Mucosa of rectum (tissue), 2 donors: ENCODE measurements at regions not wholly inside any gene's neighbourhood (a gene's known extent, or its start where the extent isn't known, plus 50 kb on each side); places are given as distances from the start of the nearest gene placed in this dataset.

ENCODE experiments used
- H3K27ac ChIP-seq, 2 donors: one replicate each; pipeline ENCODE4 v1.7.0; 2013; ENCODE audit warnings: inconsistent platforms in 2 of 2, low read depth in 2 of 2, low read length in 2 of 2
- H3K27me3 ChIP-seq, 2 donors: one replicate each; pipeline ENCODE4 v1.7.0; 2013; ENCODE audit warnings: low read length in 2 of 2; ENCODE audit not compliant: control insufficient read depth in 2 of 2, insufficient read depth in 2 of 2
- H3K36me3 ChIP-seq, 2 donors: one replicate each; pipeline ENCODE4 v1.7.0; 2013; ENCODE audit warnings: low read length in 2 of 2; ENCODE audit not compliant: control insufficient read depth in 2 of 2, insufficient read depth in 2 of 2
- H3K4me1 ChIP-seq, 2 donors: one replicate each; pipeline ENCODE4 v1.7.0; 2013; ENCODE audit warnings: low read length in 2 of 2, mild to moderate bottlenecking in 1 of 2; ENCODE audit not compliant: control insufficient read depth in 2 of 2, insufficient read depth in 2 of 2
- H3K4me3 ChIP-seq, 2 donors: one replicate each; pipeline ENCODE4 v1.7.0; 2013; ENCODE audit warnings: low read length in 2 of 2
- H3K9ac ChIP-seq, 2 donors: one replicate each; pipeline ENCODE4 v1.7.0; 2013; ENCODE audit warnings: low read length in 2 of 2, low read depth in 1 of 2, mild to moderate bottlenecking in 1 of 2
- H3K9me3 ChIP-seq, 2 donors: one replicate each; pipeline ENCODE4 v1.7.0; 2013; ENCODE audit warnings: low read length in 2 of 2; ENCODE audit not compliant: control insufficient read depth in 2 of 2
- donor health status: healthy.
- donor health status: Normal muscosa, but diverticular disease.

GRCh38 chrX:143455046-143455445 lies 62.2 kb downstream of the SPANXN3 start:
- Histone ChIP-seq H3K9ac (no peak overlapping the region), H3K27ac (no peak overlapping the region), H3K4me3 (no peak overlapping the region), H3K9me3 (no peaks in the 10 kb centered on the region), H3K27me3 (no peaks in the 10 kb centered on the region), H3K4me1 (no peaks in the 10 kb centered on the region), H3K36me3 (no peaks in the 10 kb centered on the region)

DNA sequence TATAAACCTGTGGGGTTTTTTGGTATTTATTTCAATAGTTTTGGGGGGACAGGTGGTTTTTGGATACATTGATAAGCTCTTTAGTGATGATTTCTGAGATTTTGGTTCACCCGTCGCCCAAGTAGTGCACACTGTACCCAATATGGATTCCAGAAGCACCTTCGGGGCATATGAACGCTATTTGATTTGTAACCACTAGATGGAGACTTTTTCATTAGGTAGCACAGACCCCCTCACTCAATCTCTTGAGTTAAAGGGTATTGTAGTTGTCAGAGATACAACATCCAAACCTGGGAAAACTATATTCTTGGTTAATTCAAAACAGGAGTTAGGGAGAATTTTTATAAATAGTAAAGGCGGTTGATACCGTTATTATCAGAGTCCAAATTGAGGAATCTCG lies 79.8 kb downstream of the SPANXN3 start:
- H3K4me1 ChIP-seq, result no peaks in the 10 kb centered on the region
- H3K4me3 ChIP-seq, result no peak overlapping the region
- no peaks in the 10 kb centered on the region for H3K27me3 ChIP-seq
- no peak overlapping the region for H3K9ac ChIP-seq
- H3K27ac ChIP-seq, result no peak overlapping the region
- no peaks in the 10 kb centered on the region for H3K36me3 ChIP-seq
- no peaks in the 10 kb centered on the region for H3K9me3 ChIP-seq

- Histone ChIP-seq H3K27ac (no peak overlapping the region), H3K4me1 (no peaks in the 10 kb centered on the region), H3K9ac (no peak overlapping the region), H3K9me3 (no peaks in the 10 kb centered on the region), H3K4me3 (no peak overlapping the region), H3K36me3 (no peaks in the 10 kb centered on the region), H3K27me3 (no peaks in the 10 kb centered on the region)
Measured at GRCh38 chrX:143435916-143436315, 81.4 kb downstream of the SPANXN3 start.

- H3K4me3 ChIP-seq, result no peak overlapping the region
- no peak overlapping the region for H3K27ac ChIP-seq
- no peaks in the 10 kb centered on the region for H3K36me3 ChIP-seq
- no peak overlapping the region for H3K9ac ChIP-seq
- no peaks in the 10 kb centered on the region for H3K9me3 ChIP-seq
- no peaks in the 10 kb centered on the region for H3K27me3 ChIP-seq
- H3K4me1 ChIP-seq, result no peaks in the 10 kb centered on the region
Measured at GRCh38 chrX:143429811-143430210, 87.5 kb downstream of the SPANXN3 start.

- no peaks in the 10 kb centered on the region for H3K9me3 ChIP-seq
- H3K9ac ChIP-seq, result no peak overlapping the region
Measured at GRCh38 chrX:143429131-143429530, 88.1 kb downstream of the SPANXN3 start.

GRCh38 chrX:143401160-143401559 lies 116.1 kb downstream of the SPANXN3 start:
- Histone ChIP-seq H3K9me3 (no peaks in the 10 kb centered on the region), H3K36me3 (no peaks in the 10 kb centered on the region), H3K4me1 (no peaks in the 10 kb centered on the region), H3K4me3 (no peak overlapping the region), H3K27ac (no peak overlapping the region), H3K27me3 (no peaks in the 10 kb centered on the region), H3K9ac (no peak overlapping the region)

More at GRCh38 chrX:143429131-143429530, 88.1 kb downstream of the SPANXN3 start:
- H3K4me3 ChIP-seq, result no peak overlapping the region
- H3K27me3 ChIP-seq, result no peaks in the 10 kb centered on the region
- no peak overlapping the region for H3K27ac ChIP-seq
- H3K36me3 ChIP-seq, result no peaks in the 10 kb centered on the region
- no peaks in the 10 kb centered on the region for H3K4me1 ChIP-seq

DNA sequence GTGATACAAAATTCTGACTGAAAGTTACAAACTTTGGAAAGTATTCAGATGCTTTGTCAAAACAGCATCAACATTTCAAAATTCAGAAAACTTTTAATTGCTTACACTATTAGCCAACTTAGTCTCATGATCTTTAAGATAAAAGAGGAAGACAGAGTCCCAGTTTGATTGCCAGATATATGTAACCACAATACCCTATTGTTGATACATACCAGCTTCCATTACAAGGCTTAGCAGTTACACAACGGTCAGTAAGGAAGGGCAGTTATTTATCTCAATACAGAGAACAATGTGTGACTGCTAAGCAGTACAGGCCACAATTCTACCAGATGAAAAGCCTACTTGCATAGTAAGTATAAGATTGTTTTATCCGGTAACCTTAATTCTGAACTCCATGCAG lies 138.4 kb downstream of the SPANXN3 start:
- Histone ChIP-seq H3K36me3 (no peaks in the 10 kb centered on the region), H3K9ac (no peak overlapping the region), H3K4me3 (no peak overlapping the region), H3K27ac (no peak overlapping the region), H3K27me3 (no peaks in the 10 kb centered on the region), H3K4me1 (no peaks in the 10 kb centered on the region), H3K9me3 (no peaks in the 10 kb centered on the region)

DNA sequence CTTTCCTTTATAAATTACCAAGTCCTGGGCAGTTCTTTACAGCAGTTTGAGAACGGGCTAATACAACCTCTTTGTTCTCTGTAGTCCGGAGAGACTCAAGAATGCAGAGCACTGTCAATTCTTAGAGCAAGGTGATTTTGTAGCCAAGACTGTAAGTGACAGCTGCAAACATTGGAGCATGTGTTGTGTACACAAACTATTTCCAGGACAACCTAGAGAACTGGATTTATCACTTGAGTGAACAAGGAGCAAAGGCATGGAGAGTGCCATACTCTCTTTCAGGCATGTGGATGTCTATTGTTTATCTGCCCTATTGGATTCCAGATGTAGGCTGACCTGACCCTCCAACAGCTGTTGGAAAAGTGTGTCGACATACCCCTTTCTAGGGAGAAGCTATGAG lies 153.9 kb downstream of the SPANXN3 start:
- Histone ChIP-seq H3K4me1 (no peaks in the 10 kb centered on the region), H3K9ac (no peak overlapping the region), H3K9me3 (no peaks in the 10 kb centered on the region), H3K27ac (no peak overlapping the region), H3K27me3 (no peaks in the 10 kb centered on the region), H3K4me3 (no peak overlapping the region), H3K36me3 (no peaks in the 10 kb centered on the region)

DNA sequence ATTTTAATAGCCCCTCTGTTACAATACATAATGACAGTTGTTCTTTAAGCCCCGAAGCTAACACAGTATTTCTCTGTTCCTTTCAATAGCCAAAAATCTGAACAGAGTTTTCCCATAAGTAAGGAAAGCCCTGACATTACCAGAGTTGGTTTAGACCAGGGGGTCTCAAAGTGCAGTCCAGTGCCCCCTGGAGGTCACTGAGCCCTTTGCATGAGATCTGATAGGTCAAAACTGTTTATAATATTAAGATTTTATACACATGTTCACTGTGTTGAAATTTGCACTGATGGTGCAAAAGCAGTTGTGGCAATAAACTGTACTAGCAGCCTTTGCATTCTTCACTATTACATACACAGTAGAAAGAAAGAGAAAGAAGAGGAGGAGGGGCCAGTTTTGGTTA lies 177.1 kb downstream of the SPANXN3 start:
- Histone ChIP-seq H3K4me3 (no peak overlapping the region), H3K36me3 (no peaks in the 10 kb centered on the region)

GRCh38 chrX:143336261-143336660 lies 181.0 kb downstream of the SPANXN3 start:
- H3K4me3 ChIP-seq, result no peak overlapping the region
- no peaks in the 10 kb centered on the region for H3K27me3 ChIP-seq
- H3K9ac ChIP-seq, result no peak overlapping the region
- H3K27ac ChIP-seq, result no peak overlapping the region
- H3K9me3 ChIP-seq, result no peaks in the 10 kb centered on the region
- H3K36me3 ChIP-seq, result no peaks in the 10 kb centered on the region
- H3K4me1 ChIP-seq, result no peaks in the 10 kb centered on the region

More for the DNA sequence above, 177.1 kb downstream of the SPANXN3 start:
- no peaks in the 10 kb centered on the region for H3K9me3 ChIP-seq
- no peak overlapping the region for H3K27ac ChIP-seq
- H3K27me3 ChIP-seq, result no peaks in the 10 kb centered on the region
- no peak overlapping the region for H3K9ac ChIP-seq
- H3K4me1 ChIP-seq, result no peaks in the 10 kb centered on the region

- Histone ChIP-seq H3K9me3 (no peaks in the 10 kb centered on the region), H3K27me3 (no peaks in the 10 kb centered on the region), H3K36me3 (no peaks in the 10 kb centered on the region), H3K4me3 (no peak overlapping the region), H3K9ac (no peak overlapping the region), H3K4me1 (no peaks in the 10 kb centered on the region), H3K27ac (no peak overlapping the region)
Measured at GRCh38 chrX:143319526-143319925, 197.7 kb downstream of the SPANXN3 start.
